Posterior vena cava (tissue), 2 donors: ENCODE measurements at regions not wholly inside any gene's neighbourhood (a gene's known extent, or its start where the extent isn't known, plus 50 kb on each side); places are given as distances from the start of the nearest gene placed in this dataset.

Experiments used
- DNase-seq: peaks from one replicate; pipeline ENCODE4 v3.0.0-alpha.2; 2020; ENCODE audit warnings: low spot score
- intact Hi-C, 2 donors: fragments of 100-400 bp; cut with DNase I; formaldehyde crosslinking; loops; one replicate each; pipeline versions ENCODE4 v1.14.1 to v1.14.2; 2022 to 2023
- donor health status: DM: yes; HTN: yes; CAD: no.
- donor health status: DM: yes; HTN: yes; CAD: no.

- intact Hi-C loops = no loop called here
- no peak for DNase-seq
Measured at GRCh38 chr2:19549821-19550220, 191.4 kb upstream of the OSR1 start.

DNA sequence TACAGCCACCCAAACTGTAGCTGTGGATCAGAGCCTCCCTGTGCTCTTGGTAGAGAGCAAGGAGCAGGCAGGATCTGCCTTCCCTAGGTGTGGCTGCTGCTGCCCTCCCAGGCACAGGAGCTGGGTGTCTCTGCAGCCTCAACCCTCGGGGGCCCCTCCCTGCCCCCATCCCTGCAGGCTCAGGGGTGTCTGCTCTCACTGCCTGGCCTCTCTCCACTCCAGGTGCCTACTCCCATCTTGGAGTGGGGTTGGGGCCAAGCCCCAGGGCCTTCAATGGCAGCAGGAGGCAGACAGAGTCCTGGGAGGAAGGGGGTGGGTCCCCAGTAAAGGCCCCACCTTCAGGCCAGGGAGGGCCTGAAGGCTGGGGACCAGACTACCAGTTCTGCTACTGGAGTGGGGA is 189.7 kb upstream of the OSR1 start:
- DNase-seq = no peak
- intact Hi-C loops = no loop called here

- intact Hi-C loops = no loop called here
- no peak for DNase-seq
Measured at GRCh38 chr2:19547321-19547720, 188.9 kb upstream of the OSR1 start.

DNA sequence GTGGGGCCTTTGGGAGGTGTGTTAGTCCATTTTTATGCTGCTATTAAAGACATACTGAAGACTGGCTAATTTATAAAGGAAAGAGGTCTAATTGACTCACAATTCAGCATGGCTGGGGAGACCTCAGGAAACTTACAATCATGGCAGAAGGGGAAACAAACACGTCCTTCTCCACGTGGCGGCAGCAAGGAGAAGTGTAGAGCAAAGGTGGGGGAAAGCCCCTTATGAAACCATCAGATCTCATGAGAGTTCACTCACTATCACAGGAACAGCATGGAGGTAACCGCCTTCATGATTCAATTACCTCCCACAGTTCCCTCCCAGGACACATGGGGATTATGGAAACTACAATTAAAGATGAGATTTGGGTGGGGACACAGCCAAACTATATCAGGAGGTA is 187.1 kb upstream of the OSR1 start:
- intact Hi-C loops = no loop called here
- DNase-seq = no peak

- intact Hi-C loops = no loop called here
- no peak for DNase-seq
Measured at GRCh38 chr2:19543663-19544383, 185.4 kb upstream of the OSR1 start.

- no peak for DNase-seq
- intact Hi-C loops = no loop called here
Measured at GRCh38 chr2:19542796-19543662, 184.6 kb upstream of the OSR1 start.

DNA sequence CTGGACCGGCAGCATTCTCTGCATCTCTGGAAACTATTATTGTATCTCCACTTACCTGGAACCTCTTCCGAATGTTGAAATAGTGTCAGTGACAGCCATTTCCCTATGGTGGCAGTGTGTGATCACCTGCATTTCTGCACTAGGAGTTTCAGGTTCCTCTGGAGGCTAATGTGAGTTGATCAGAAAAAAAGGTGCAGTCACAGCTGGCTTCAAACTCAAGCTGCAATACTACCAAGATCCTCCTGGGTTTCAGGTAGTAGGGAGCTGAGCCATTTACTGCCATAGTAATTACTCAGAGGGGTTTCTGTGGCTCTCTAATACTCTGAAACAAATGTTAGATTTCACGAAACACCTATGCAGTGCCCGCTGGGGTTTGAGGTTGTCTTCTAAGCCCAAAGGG is 183.5 kb upstream of the OSR1 start:
- intact Hi-C loops = no loop called here
- DNase-seq = no peak

- no peak for DNase-seq
- intact Hi-C loops = no loop called here
Measured at GRCh38 chr2:19540739-19541525, 182.5 kb upstream of the OSR1 start.

DNA sequence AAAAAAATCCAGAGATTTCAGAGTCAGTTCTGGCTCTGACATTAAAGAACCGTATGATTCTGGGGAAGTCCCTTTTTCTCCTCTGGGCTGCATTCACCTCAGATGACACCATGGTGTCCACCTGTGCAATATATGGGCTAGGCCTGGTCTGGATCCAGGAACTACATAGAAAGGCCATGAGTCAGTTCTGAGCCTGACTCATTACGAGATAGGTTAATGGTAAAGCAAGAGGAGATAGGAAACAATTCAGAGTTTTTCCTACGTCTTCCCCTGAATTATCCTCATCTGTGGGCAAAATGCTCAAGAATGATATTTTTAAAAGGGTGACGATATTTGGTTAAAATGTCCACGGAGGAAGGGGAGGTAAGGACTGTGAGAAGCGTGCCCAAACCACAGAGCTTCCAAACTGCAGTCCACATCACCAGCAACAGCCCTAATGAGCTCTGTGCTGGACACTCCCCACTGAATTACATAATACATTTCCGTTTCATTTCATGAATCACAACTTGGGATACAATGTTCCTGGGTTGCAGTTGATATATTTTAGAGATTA is 180.1 kb upstream of the OSR1 start:
- no peak for DNase-seq
- intact Hi-C loops = no loop called here

DNA sequence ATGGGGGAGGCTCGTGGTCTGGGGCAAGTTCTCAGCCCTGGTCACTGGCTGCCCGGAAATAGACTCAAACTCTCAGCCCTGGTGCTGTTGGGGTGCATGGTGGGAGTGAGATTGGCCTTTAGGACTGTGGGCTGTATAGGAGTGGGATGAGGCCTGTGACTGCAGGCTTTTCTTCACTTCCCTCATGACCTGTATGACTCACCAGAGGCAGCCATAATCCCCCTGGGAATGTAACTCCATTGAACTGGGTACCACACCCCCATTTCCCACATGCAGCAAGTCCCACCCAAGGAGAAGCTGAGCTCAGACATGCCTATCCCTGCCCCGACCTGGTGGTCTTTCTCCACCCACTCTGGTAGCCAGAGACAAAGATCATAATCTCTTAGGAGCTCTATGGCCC is 177.7 kb upstream of the OSR1 start:
- DNase-seq = no peak
- intact Hi-C loops = no loop called here

DNA sequence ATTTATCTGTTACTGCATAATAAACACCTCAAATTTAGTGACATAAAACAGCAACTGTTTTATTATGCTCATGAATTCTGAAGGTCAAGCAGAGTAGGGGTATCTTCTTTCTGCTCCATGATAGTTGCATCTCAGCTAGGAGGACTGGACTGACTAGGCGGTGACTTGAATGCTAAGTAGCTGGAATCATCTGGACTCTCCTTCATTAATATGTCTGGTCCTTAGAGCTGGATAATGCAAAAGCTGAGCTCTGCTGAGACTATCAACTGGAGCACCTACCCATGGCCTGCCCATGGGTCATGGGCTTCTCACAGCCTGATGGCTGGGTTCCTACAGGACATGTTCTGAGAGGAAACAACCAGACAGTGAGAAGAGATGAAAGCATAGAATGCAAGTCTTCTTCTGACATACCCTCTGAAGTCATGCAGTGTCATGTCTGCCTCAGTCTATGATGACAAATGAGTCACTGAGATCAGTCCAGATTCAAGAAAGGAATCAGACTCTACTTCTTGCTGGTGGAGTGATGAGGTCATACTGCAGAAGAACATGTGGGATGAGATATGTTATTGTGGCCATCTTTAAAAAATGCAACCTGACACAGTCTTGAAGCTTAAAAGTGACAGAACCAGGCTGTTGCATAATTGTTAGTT is 174.2 kb upstream of the OSR1 start:
- DNase-seq = no peak
- intact Hi-C loops = no loop called here

GRCh38 chr2:19529677-19530076 is 171.3 kb upstream of the OSR1 start:
- DNase-seq = no peak
- intact Hi-C loops = no loop called here

- DNase-seq = no peak
- intact Hi-C loops = no loop called here
Measured at GRCh38 chr2:19527771-19528170, 169.3 kb upstream of the OSR1 start.

DNA sequence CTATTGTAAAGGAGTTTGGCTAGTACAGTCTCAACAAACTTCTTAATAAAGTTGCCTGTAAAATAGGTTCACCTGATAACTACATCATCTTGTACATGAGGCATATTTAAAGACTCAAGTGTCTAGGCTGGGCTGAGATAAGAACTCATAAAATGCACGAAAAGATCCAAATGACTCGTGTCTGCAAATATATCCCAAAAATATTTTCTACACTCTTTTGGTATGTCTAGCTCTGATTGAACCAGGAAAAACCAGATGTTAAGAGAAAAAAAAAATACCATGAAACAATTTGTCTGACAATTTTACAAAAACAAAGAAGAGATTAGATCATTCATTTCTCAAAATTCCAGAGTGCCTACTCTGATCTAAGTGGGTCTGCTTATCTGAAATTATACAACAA is 166.9 kb upstream of the OSR1 start:
- no peak for DNase-seq
- intact Hi-C loops = no loop called here

GRCh38 chr2:19519045-19519444 is 160.6 kb upstream of the OSR1 start:
- intact Hi-C loops = no loop called here
- no peak for DNase-seq

GRCh38 chr2:19507137-19507536 is 148.7 kb upstream of the OSR1 start:
- DNase-seq = no peak
- intact Hi-C loops = no loop called here

- DNase-seq = no peak
Measured at GRCh38 chr2:19505199-19506136, 147.0 kb upstream of the OSR1 start.

DNA sequence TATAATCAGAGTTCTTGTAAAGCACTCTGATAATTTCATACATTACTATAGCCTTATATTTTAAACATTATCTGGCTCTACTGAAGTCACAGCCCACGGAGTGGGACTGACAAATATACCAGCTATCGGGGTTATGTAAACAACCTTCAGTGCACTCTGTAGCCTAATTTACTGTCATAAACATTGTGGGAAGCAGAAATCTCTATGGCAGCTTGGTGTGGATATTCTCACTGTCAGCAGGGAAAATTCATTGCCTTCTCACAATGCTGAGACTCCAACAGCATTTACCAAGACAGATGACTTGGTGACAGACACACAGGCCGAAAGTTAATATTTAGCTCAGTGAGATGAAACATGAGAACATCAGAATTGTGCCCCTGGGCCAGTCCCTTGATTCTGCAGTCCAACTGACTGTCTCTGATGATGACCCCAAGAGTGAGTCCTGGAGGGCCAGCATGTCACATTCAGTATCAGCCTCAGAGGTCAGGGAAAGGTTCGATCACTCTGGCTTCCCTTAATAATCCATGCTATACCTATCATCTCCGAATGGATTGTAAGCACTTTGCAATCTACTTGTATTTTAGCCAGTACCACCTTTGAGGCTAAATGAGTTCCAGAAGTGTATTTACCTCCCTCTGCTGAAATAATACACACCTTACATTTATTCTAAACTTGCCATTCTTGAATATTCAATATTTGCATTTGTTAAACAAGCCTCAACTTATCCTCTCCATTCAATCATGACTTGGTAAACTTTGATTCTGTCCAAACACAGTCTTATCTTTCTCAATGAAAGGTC is 146.2 kb upstream of the OSR1 start:
- DNase-seq = no peak
- intact Hi-C loops = no loop called here

More at GRCh38 chr2:19505199-19506136, 147.0 kb upstream of the OSR1 start:
- intact Hi-C loops = no loop called here
